GM19351 (cell line): ENCODE measurements at regions not wholly inside any gene's neighbourhood (a gene's known extent, or its start where the extent isn't known, plus 50 kb on each side); places are given as distances from the start of the nearest gene placed in this dataset.

ENCODE experiments used
- ATAC-seq: cut with Tn5 transposase; IDR thresholded peaks from one replicate; pipeline ENCODE4 v1.9.1; 2021; ENCODE audit warnings: mild to moderate bottlenecking, moderate library complexity; ENCODE audit not compliant: unreplicated experiment

DNA sequence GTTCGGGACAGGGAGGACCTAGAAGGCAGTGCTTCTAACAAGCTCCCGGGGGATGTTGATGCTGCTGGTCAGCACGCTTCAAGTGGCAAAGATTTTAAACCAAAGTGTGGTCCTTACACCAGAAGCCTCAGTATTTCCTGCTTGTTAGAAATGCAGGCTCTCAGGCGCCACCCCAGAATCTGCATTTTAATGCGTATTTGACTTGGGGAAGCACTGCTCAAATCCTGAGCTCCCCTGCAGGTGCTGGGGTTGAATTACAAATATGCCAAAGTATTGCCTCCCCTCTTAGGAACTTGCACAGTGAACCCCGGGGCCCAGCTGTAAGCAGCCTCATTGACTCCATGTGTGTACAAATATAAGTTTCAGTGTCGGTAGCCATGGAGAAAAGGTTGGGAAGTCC lies 70.8 kb upstream of the RAI2 start:
- no peak for ATAC-seq

DNA sequence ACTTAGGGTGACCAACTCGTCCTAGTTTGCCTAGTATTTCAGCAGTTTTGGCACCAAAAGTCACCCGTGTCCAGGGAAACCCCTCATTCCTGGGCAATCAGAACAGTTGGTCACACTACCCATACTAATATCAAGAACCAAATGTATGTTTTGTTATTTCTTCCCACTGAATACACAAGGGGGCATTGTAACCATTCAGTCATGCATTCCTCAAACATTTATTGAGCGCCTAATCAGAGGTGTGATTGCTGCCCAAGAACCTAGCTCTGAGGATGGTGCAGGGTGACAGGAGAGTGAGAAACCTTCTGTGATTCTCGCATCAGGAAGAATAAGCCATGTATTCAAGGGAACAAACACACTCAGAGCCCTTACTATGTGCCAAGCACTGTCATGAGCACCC lies 69.8 kb upstream of the RAI2 start:
- ATAC-seq = no peak

DNA sequence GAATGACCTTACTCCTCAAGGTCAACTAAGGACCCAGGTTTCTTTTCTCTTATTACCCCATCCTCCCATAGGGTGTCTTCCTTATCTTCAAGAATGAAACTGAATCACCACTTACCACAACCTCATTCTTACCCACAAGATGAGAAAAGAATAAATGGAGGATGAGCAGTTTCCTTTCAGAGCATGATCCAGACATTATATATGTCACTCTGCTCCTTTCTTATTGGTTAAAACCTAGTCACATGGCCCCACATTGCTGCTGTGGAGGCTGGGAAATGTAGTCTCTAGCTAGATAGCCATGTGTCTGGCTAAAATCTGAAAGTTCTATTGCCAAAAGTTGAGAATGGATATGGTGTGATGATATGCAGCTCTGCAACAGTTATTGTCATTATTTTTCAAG lies 62.4 kb upstream of the RAI2 start:
- no peak for ATAC-seq

DNA sequence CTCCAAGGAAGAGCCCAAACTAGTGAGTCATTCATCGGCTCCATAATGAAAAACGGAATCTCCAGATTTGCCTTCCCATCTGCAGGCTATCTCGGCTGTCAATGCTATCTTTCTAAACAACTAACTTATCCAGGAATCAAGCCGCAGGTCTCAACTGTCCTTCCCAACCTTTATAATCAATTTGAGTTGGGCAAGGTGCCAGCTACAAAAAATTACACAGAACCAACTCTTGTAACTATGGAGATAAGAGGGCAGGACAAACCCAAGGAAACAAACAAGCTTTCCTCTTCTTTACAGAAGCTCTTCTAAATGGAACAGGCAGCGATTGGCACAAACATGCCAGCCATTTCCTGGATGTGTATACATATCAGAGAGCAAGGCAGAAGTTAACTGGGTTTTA lies 61.2 kb upstream of the RAI2 start:
- ATAC-seq = no peak

DNA sequence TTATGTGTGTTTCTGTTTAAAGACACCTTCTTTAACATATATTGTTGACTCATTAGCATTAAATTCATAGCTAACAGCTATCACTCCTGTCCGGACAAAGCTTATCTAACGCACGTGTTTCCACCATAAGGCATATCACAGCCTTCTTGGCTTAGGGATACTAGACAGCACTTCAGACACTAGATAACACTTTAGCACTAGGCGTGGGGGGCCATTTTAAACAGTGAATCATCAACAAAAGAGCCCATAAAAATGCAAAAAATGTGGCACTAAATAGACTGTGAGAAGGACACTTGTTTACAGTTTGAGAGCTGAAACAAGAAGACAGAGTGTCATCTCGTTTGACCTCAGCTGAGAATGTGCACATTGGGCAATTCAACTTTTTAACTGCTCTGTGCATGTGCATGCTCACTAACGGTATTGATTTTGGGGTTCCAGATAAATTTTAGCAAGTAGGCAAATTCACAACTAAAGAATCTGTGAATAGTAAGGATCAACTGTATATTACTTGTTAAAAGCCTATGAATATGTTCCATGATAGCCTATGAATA lies 58.9 kb upstream of the RAI2 start:
- no peak for ATAC-seq

DNA sequence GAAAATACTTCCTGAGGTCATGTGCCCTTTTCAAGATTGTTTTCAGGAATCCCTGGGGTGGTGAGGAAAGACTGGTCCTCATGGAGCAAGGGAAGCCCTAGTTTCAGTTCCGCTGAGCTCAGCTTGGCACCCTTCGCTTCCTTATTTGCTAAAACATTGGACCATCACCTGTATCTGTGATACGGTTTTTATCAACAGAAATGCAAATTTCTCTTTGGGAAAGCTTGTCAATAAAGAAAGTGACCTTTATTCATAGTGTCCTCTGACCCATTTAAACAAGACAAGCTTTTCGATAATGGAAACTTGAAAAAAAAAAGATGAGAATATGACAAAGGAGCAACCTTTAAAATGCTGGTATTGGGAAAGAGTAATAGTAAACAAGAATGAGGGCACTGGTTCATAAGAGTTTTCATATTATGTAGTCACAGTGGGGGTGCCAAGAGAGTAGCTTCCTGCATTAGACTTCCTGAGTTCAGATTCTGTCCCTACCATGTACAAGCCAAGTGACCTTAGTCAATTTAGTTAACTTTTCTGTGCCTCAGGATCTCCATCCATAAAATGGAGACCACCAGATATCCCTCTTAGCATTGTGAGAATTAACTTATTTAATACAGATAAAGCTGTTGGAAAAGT lies 57.0 kb upstream of the RAI2 start:
- ATAC-seq = no peak

DNA sequence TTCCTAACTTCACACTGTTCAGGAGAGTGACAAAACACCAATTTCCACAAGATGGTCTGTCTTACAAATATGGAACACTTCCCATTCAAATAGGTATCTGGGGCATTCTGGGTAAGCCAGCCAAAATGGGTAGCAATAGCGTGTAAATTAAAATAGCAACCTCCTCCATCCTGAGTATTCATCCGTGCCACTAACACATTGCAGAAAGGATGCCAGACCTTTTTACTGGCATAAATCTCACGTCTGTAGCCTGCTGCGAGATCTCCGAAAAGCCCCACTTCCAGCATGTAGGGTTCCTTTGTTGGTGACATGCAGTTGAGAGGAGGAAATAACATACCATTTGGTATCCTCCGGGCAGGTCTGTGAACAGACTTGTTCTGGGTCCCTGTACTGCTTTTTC lies 52.7 kb upstream of the RAI2 start:
- ATAC-seq = no peak
